HG03108 (cell line): ENCODE measurements at regions not wholly inside any gene's neighbourhood (a gene's known extent, or its start where the extent isn't known, plus 50 kb on each side); places are given as distances from the start of the nearest gene placed in this dataset.

Source experiments
- ATAC-seq: cut with Tn5 transposase; IDR thresholded peaks from one replicate; pipeline ENCODE4 v1.9.1; 2021; ENCODE audit warnings: moderate library complexity; ENCODE audit not compliant: unreplicated experiment

- ATAC-seq: no peak
Measured at GRCh38 chr13:79749566-79749965, 268.6 kb downstream of the NDFIP2 start.

- no peak for ATAC-seq
Measured at GRCh38 chr13:79745081-79745480, 264.1 kb downstream of the NDFIP2 start.

- no peak for ATAC-seq
Measured at GRCh38 chr13:79742923-79743322, 262.0 kb downstream of the NDFIP2 start.

GRCh38 chr13:79740991-79741390 is 260.0 kb downstream of the NDFIP2 start:
- no peak for ATAC-seq

GRCh38 chr13:79736356-79736755 is 255.4 kb downstream of the NDFIP2 start:
- ATAC-seq: no peak

GRCh38 chr13:79735228-79735627 is 254.3 kb downstream of the NDFIP2 start:
- no peak for ATAC-seq

- ATAC-seq: no peak
Measured at GRCh38 chr13:79727086-79727485, 246.1 kb downstream of the NDFIP2 start.

GRCh38 chr13:79725841-79726240 is 244.9 kb downstream of the NDFIP2 start:
- ATAC-seq: no peak

- ATAC-seq: no peak
Measured at GRCh38 chr13:79724348-79725103, 243.6 kb downstream of the NDFIP2 start.

GRCh38 chr13:79723519-79724024 is 242.6 kb downstream of the NDFIP2 start:
- ATAC-seq: no peak

- ATAC-seq: no peak
Measured at GRCh38 chr13:79722885-79723445, 242.0 kb downstream of the NDFIP2 start.

- no peak for ATAC-seq
Measured at GRCh38 chr13:79716191-79716590, 235.2 kb downstream of the NDFIP2 start.

GRCh38 chr13:79711631-79712030 is 230.7 kb downstream of the NDFIP2 start:
- no peak for ATAC-seq

GRCh38 chr13:79710376-79710775 is 229.4 kb downstream of the NDFIP2 start:
- no peak for ATAC-seq

- ATAC-seq: no peak
Measured at GRCh38 chr13:79709471-79709870, 228.5 kb downstream of the NDFIP2 start.

- ATAC-seq: no peak
Measured at GRCh38 chr13:79703772-79704171, 222.8 kb downstream of the NDFIP2 start.

- no peak for ATAC-seq
Measured at GRCh38 chr13:79695754-79696153, 214.8 kb downstream of the NDFIP2 start.

GRCh38 chr13:79692846-79693245 is 211.9 kb downstream of the NDFIP2 start:
- ATAC-seq: no peak

- no peak for ATAC-seq
Measured at GRCh38 chr13:79691826-79692225, 210.9 kb downstream of the NDFIP2 start.

- ATAC-seq: no peak
Measured at GRCh38 chr13:79688741-79689140, 207.8 kb downstream of the NDFIP2 start.

GRCh38 chr13:79686441-79686840 is 205.5 kb downstream of the NDFIP2 start:
- no peak for ATAC-seq

- ATAC-seq: no peak
Measured at GRCh38 chr13:79684371-79684770, 203.4 kb downstream of the NDFIP2 start.

- ATAC-seq: no peak
Measured at GRCh38 chr13:79682164-79682563, 201.2 kb downstream of the NDFIP2 start.
